Transverse colon (tissue), 4 donors: ENCODE measurements at regions not wholly inside any gene's neighbourhood (a gene's known extent, or its start where the extent isn't known, plus 50 kb on each side); places are given as distances from the start of the nearest gene placed in this dataset.

ENCODE experiments used
- DNase-seq: peaks from one replicate; pipeline ENCODE4 v3.0.0-alpha.2; 2019
- H3K27ac ChIP-seq, 4 donors: fragments of 200-600 bp; sonication (generic); 2 replicates each; pipeline ENCODE4 v1.5.1; 2016 to 2018; ENCODE audit warnings: inconsistent platforms in 4 of 4
- H3K27me3 ChIP-seq: fragments of 200-600 bp; sonication (generic); 2 replicates; pipeline ENCODE4 v1.5.1; 2017; ENCODE audit warnings: inconsistent platforms
- H3K36me3 ChIP-seq, 4 donors: fragments of 200-600 bp; sonication (generic); 2 replicates each; pipeline ENCODE4 v1.5.1; 2017 to 2019; ENCODE audit warnings: inconsistent platforms in 4 of 4
- H3K4me1 ChIP-seq, 4 donors: fragments of 200-600 bp; sonication (generic); 2 replicates each; pipeline ENCODE4 v1.5.1; 2017 to 2020; ENCODE audit warnings: inconsistent platforms in 4 of 4
- H3K4me3 ChIP-seq, 4 donors: fragments of 200-600 bp; sonication (generic); 1 replicate in 1 of 4; 2 replicates in 3 of 4; pipeline versions ENCODE4 v1.5.1 to v1.6.1; 2017 to 2019; ENCODE audit warnings: inconsistent platforms in 4 of 4
- H3K9me3 ChIP-seq, 2 donors: fragments of 200-600 bp; sonication (generic); 2 replicates each; pipeline ENCODE4 v1.5.1; 2017 to 2019; ENCODE audit warnings: inconsistent platforms in 2 of 2
- EP300 ChIP-seq: sonication (generic); formaldehyde crosslinking; IDR thresholded peaks from one replicate; pipeline ENCODE4 v1.6.1; 2017; ENCODE audit warnings: antibody characterized with exemption, low read depth
- POLR2A ChIP-seq: fragments of 450-650 bp; IDR thresholded peaks from one replicate; pipeline ENCODE4 v1.6.1; 2016; ENCODE audit warnings: antibody characterized with exemption, mild to moderate bottlenecking, moderate library complexity
- POLR2AphosphoS5 ChIP-seq, 3 donors: sonication (generic); formaldehyde crosslinking; IDR thresholded peaks; one replicate each; pipeline ENCODE4 v1.6.1; 2016; ENCODE audit warnings: antibody characterized with exemption in 3 of 3
- WGBS, 2 donors: methylation state at CpG; one replicate each; pipeline ENCODE4 v1.1.5; 2018; ENCODE audit warnings: low coverage in 1 of 2; 5-methylcytosine and 5-hydroxymethylcytosine counted together
- in situ Hi-C, 4 donors: fragments of 200-750 bp; cut with MboI; loops; one replicate each; pipeline versions ENCODE4 v1.15.0 to v1.15.1; 2017; ENCODE audit warnings: low sequenced_read_pairs in 3 of 4, low pct_ligation_motif_present in 1 of 4, low pct_unique_long_range_greater_than_20kb in 1 of 4
- intact Hi-C: fragments of 100-400 bp; cut with DNase I; formaldehyde crosslinking; loops from one replicate; pipeline ENCODE4 v1.15.1; 2023; ENCODE audit warnings: low total_unique reads
- TF ChIP-seq, protein P1 (sequence below), 5 experiments: fragments of 200-600 bp in 3 of 5; fragments of 450-650 bp in 2 of 5; sonication (generic) in 3 of 5; IDR thresholded peaks; 1 replicate in 2 of 5; 2 replicates in 3 of 5; pipeline ENCODE4 v1.5.1; 2016 to 2017; ENCODE audit warnings: antibody characterized with exemption in 5 of 5, inconsistent platforms in 3 of 5, mild to moderate bottlenecking in 2 of 5, moderate library complexity in 1 of 5

DNA sequence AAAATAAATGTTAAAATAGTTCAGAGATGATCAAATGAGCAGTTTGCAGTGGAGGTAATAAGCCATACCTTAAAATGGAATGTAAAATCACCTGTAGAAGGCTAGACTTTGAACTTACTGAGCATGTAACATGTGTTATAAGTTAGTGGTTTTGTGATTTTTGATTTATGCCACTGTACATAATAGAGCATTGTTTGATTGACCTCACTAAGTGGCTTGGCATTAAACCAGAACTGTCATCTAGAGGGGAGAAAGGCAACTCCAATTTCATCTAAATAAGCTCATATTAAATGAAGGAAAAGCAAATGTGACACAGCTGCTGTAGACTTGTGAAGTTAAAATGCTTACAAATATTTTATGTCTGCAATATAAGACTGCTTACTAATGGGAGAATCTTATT lies 387.9 kb downstream of the ZIC1 start:
- in situ Hi-C loops (no loop called here), intact Hi-C loops (no loop called here)
- no peak for DNase-seq
- H3K27me3 ChIP-seq: no peaks in the 10 kb centered on the region
- TF ChIP-seq POLR2AphosphoS5 (IDR thresholded peaks at IDR 0.05): no peak
- no peak for TF ChIP-seq EP300
- TF ChIP-seq, protein P1, sequence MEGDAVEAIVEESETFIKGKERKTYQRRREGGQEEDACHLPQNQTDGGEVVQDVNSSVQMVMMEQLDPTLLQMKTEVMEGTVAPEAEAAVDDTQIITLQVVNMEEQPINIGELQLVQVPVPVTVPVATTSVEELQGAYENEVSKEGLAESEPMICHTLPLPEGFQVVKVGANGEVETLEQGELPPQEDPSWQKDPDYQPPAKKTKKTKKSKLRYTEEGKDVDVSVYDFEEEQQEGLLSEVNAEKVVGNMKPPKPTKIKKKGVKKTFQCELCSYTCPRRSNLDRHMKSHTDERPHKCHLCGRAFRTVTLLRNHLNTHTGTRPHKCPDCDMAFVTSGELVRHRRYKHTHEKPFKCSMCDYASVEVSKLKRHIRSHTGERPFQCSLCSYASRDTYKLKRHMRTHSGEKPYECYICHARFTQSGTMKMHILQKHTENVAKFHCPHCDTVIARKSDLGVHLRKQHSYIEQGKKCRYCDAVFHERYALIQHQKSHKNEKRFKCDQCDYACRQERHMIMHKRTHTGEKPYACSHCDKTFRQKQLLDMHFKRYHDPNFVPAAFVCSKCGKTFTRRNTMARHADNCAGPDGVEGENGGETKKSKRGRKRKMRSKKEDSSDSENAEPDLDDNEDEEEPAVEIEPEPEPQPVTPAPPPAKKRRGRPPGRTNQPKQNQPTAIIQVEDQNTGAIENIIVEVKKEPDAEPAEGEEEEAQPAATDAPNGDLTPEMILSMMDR (IDR thresholded peaks at IDR 0.05): no peak
- TF ChIP-seq POLR2A: no peak
- H3K27ac ChIP-seq: no peak overlapping the region
- no peaks in the 10 kb centered on the region for H3K36me3 ChIP-seq
- no peaks in the 10 kb centered on the region for H3K9me3 ChIP-seq
- no peaks in the 10 kb centered on the region for H3K4me1 ChIP-seq
- no peak overlapping the region for H3K4me3 ChIP-seq

DNA sequence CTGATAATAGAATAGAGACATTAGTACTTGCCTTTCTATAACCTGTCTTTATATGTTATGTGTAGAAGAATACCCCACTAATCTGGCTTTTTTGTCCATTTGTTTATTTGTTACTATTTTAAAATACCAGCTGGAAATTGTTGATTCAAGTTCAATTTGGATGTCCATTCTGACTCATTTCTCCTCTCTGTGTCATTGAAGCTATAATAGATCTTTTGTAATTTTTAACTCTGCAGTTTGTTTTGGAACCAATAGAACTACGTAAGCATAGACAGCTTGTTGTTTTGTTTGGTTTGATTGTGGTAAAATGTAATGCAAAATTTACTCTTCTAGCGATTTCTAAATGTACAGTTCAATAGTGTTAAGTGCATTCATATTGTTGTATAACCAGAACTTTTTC lies 390.4 kb downstream of the ZIC1 start:
- Histone ChIP-seq H3K4me3 (no peak overlapping the region), H3K36me3 (no peaks in the 10 kb centered on the region), H3K27me3 (no peaks in the 10 kb centered on the region), H3K9me3 (no peaks in the 10 kb centered on the region), H3K27ac (no peak overlapping the region), H3K4me1 (no peaks in the 10 kb centered on the region)
- no peak for DNase-seq
- 36 to 65% methylated on average over 2 of the region's 2 CpGs for WGBS, 2 donors
- no peak for TF ChIP-seq EP300
- TF ChIP-seq, protein P1 (IDR thresholded peaks at IDR 0.05): no peak
- no peak for TF ChIP-seq POLR2AphosphoS5 (IDR thresholded peaks at IDR 0.05)
- no peak for TF ChIP-seq POLR2A
- intact Hi-C loops: no loop called here
- in situ Hi-C loops: no loop called here

DNA sequence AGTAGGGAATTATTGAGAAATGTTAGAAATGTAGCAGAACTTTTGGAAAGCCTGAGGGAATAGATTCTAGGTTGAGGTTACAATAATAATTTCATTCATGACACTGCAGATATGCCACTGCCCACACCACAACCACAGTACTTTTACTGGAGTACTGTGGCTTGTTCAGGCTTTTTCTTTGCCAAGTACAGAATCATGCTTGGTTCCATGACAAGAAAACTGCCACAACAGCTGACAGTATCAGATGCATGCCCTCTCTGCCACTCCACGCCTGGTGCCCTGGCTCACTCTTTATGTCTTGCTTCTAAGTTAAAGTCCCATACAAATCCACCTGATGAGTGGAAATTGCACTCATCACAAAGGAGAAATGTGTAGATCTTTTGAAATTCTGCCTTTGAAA lies 398.6 kb downstream of the ZIC1 start:
- H3K9me3 ChIP-seq: no peaks in the 10 kb centered on the region
- no peaks in the 10 kb centered on the region for H3K36me3 ChIP-seq
- in situ Hi-C loops: no loop called here
- intact Hi-C loops: no loop called here
- DNase-seq: no peak
- H3K27ac ChIP-seq: no peak overlapping the region
- TF ChIP-seq POLR2AphosphoS5 (IDR thresholded peaks at IDR 0.05) (no peak), POLR2A (no peak), EP300 (no peak)
- TF ChIP-seq, protein P1 (IDR thresholded peaks at IDR 0.05): no peak
- WGBS, 2 donors: 100% methylated on average over 1 of the region's 1 CpG
- no peak overlapping the region for H3K4me3 ChIP-seq
- no peaks in the 10 kb centered on the region for H3K4me1 ChIP-seq
- H3K27me3 ChIP-seq: no peaks in the 10 kb centered on the region

DNA sequence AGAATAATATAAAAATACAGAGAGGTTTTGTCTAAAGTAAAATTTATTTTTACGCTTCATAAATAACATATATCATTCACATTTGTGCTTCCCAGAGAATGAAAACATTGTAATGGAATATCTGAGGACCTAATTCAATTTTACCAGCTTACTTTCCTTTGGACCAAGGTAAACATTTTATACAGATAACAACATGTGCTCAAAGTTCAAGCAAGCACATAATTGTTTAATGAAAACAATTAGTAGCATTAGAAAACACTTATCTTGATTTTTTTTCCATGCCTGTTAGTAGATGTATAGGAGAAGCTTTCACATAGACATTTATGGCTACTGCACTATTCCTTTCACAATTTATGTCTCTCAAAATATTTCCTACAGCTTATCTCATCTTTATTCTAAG lies 400.0 kb downstream of the ZIC1 start:
- no peak for DNase-seq
- Histone ChIP-seq H3K4me3 (no peak overlapping the region), H3K27ac (no peak overlapping the region), H3K9me3 (no peaks in the 10 kb centered on the region), H3K36me3 (no peaks in the 10 kb centered on the region), H3K4me1 (no peaks in the 10 kb centered on the region), H3K27me3 (no peaks in the 10 kb centered on the region)
- intact Hi-C loops (no loop called here), in situ Hi-C loops (no loop called here)
- WGBS, 2 donors: 63 to 74% methylated on average over 1 of the region's 1 CpG
- TF ChIP-seq, protein P1 (IDR thresholded peaks at IDR 0.05): no peak
- no peak for TF ChIP-seq EP300
- TF ChIP-seq POLR2A: no peak
- TF ChIP-seq POLR2AphosphoS5 (IDR thresholded peaks at IDR 0.05): no peak
